ENCODE measurements at regions not wholly inside any gene's neighbourhood (a gene's known extent, or its start where the extent isn't known, plus 50 kb on each side); places are given as distances from the start of the nearest gene placed in this dataset.

DNA sequence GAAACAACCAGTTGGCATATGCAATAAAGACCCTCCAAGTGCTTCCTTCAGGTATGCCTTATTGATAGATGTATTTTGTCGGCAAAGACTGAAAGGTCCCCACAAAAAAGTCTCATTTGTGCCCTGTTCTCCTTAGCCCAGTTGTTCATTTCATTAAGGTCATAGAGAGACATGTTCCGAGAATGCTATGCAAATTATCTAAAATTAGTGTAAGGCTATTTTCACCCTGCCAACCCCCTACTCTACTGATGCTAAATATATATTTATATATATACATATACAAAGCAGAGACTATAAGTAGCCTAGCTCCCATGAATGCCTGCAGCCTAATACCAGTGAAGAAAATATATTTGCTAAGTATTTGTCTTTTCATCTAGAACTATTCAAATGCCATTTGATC is 96.7 kb upstream of the ADO start:
- TF ChIP-seq, protein P1, sequence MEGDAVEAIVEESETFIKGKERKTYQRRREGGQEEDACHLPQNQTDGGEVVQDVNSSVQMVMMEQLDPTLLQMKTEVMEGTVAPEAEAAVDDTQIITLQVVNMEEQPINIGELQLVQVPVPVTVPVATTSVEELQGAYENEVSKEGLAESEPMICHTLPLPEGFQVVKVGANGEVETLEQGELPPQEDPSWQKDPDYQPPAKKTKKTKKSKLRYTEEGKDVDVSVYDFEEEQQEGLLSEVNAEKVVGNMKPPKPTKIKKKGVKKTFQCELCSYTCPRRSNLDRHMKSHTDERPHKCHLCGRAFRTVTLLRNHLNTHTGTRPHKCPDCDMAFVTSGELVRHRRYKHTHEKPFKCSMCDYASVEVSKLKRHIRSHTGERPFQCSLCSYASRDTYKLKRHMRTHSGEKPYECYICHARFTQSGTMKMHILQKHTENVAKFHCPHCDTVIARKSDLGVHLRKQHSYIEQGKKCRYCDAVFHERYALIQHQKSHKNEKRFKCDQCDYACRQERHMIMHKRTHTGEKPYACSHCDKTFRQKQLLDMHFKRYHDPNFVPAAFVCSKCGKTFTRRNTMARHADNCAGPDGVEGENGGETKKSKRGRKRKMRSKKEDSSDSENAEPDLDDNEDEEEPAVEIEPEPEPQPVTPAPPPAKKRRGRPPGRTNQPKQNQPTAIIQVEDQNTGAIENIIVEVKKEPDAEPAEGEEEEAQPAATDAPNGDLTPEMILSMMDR (IDR thresholded peaks at IDR 0.05) = no peak
- no peak for TF ChIP-seq POLR2A (IDR thresholded peaks at IDR 0.05)

Data from Peyer's patch (tissue), 4 donors.